ENCODE measurements at regions not wholly inside any gene's neighbourhood (a gene's known extent, or its start where the extent isn't known, plus 50 kb on each side); places are given as distances from the start of the nearest gene placed in this dataset.

- H3K4me3 ChIP-seq, result no peak overlapping the region
- no peak for DNase-seq (ENCODE audit: low spot score)
- H3K27me3 ChIP-seq, result no peaks in the 10 kb centered on the region
- Mint-ChIP-seq H3K9me3 (no peaks in the 10 kb centered on the region), H3K4me3 (no peak overlapping the region), H3K27me3 (ENCODE audit: insufficient read depth, low read depth) (no peaks in the 10 kb centered on the region), H3K36me3 (no peaks in the 10 kb centered on the region), H3K27ac (no peak overlapping the region), H3K4me1 (no peaks in the 10 kb centered on the region)
- no peaks in the 10 kb centered on the region for H3K36me3 ChIP-seq
- H3K4me1 ChIP-seq, result no peaks in the 10 kb centered on the region
- H3F3A ChIP-seq (ENCODE audit: low read depth), result no peaks in the 10 kb centered on the region
- TF ChIP-seq CTCF (IDR thresholded peaks at IDR 0.05) (no peak), EZH2 (IDR thresholded peaks at IDR 0.05) (no peak), EZH2phosphoT487 (IDR thresholded peaks at IDR 0.05) (no peak)
- no peak overlapping the region for H3K9ac ChIP-seq
- no peaks in the 10 kb centered on the region for H3K9me3 ChIP-seq (ENCODE audit: low read depth)
- no peak overlapping the region for H2AFZ ChIP-seq (replicated peaks)
- H4K20me1 ChIP-seq (ENCODE audit: low read depth), result no peaks in the 10 kb centered on the region
- no peaks in the 10 kb centered on the region for H3K79me2 ChIP-seq (ENCODE audit: low read depth)
- no peak overlapping the region for H3K27ac ChIP-seq
- no peak overlapping the region for H3K4me2 ChIP-seq
Observed at GRCh38 chr9:106149956-106150355, 455.6 kb downstream of the TMEM38B start.

- Mint-ChIP-seq H3K4me3 (no peak overlapping the region), H3K27ac (no peak overlapping the region), H3K27me3 (ENCODE audit: insufficient read depth, low read depth) (no peaks in the 10 kb centered on the region), H3K9me3 (no peaks in the 10 kb centered on the region), H3K4me1 (no peaks in the 10 kb centered on the region), H3K36me3 (no peaks in the 10 kb centered on the region)
- no peak overlapping the region for H2AFZ ChIP-seq (replicated peaks)
- no peak for DNase-seq (ENCODE audit: low spot score)
- H3K9me3 ChIP-seq (ENCODE audit: low read depth), result no peaks in the 10 kb centered on the region
- no peaks in the 10 kb centered on the region for H3K36me3 ChIP-seq
- no peak overlapping the region for H3K4me2 ChIP-seq
- H3K9ac ChIP-seq, result no peak overlapping the region
- H3K4me1 ChIP-seq, result no peaks in the 10 kb centered on the region
- no peaks in the 10 kb centered on the region for H3K27me3 ChIP-seq
- H4K20me1 ChIP-seq (ENCODE audit: low read depth), result no peaks in the 10 kb centered on the region
- no peak overlapping the region for H3K4me3 ChIP-seq
- no peak overlapping the region for H3K27ac ChIP-seq
- TF ChIP-seq EZH2phosphoT487 (IDR thresholded peaks at IDR 0.05), result no peak
- TF ChIP-seq EZH2 (IDR thresholded peaks at IDR 0.05), result no peak
- no peak for TF ChIP-seq CTCF (IDR thresholded peaks at IDR 0.05)
- no peaks in the 10 kb centered on the region for H3F3A ChIP-seq (ENCODE audit: low read depth)
- H3K79me2 ChIP-seq (ENCODE audit: low read depth), result no peaks in the 10 kb centered on the region
Observed at GRCh38 chr9:106156465-106156864, 462.1 kb downstream of the TMEM38B start.

GRCh38 chr9:106172265-106172664 lies 477.9 kb downstream of the TMEM38B start:
- TF ChIP-seq EZH2phosphoT487 (IDR thresholded peaks at IDR 0.05) (no peak), EZH2 (IDR thresholded peaks at IDR 0.05) (no peak), CTCF (IDR thresholded peaks at IDR 0.05) (no peak)
- DNase-seq (ENCODE audit: low spot score), result no peak
- Histone ChIP-seq H3K4me3 (no peak overlapping the region), H2AFZ (replicated peaks) (no peak overlapping the region), H3K36me3 (no peaks in the 10 kb centered on the region), H3K4me1 (no peaks in the 10 kb centered on the region), H3K27ac (no peak overlapping the region), H3K4me2 (no peak overlapping the region), H3K79me2 (ENCODE audit: low read depth) (no peaks in the 10 kb centered on the region), H4K20me1 (ENCODE audit: low read depth) (no peaks in the 10 kb centered on the region), H3K27me3 (no peaks in the 10 kb centered on the region), H3K9me3 (ENCODE audit: low read depth) (no peaks in the 10 kb centered on the region), H3K9ac (no peak overlapping the region), H3F3A (ENCODE audit: low read depth) (no peaks in the 10 kb centered on the region)
- H3K27ac Mint-ChIP-seq, result no peak overlapping the region
- no peaks in the 10 kb centered on the region for H3K9me3 Mint-ChIP-seq
- H3K27me3 Mint-ChIP-seq (ENCODE audit: insufficient read depth, low read depth), result no peaks in the 10 kb centered on the region
- no peaks in the 10 kb centered on the region for H3K4me1 Mint-ChIP-seq
- no peak overlapping the region for H3K4me3 Mint-ChIP-seq
- H3K36me3 Mint-ChIP-seq, result no peaks in the 10 kb centered on the region

- Histone ChIP-seq H4K20me1 (ENCODE audit: low read depth) (no peaks in the 10 kb centered on the region), H3K9ac (no peak overlapping the region), H3K4me2 (no peak overlapping the region), H3K9me3 (ENCODE audit: low read depth) (no peaks in the 10 kb centered on the region), H3K79me2 (ENCODE audit: low read depth) (no peaks in the 10 kb centered on the region), H3K4me3 (no peak overlapping the region), H3K4me1 (no peaks in the 10 kb centered on the region), H3K27ac (no peak overlapping the region), H3F3A (ENCODE audit: low read depth) (no peaks in the 10 kb centered on the region), H3K36me3 (no peaks in the 10 kb centered on the region), H3K27me3 (no peaks in the 10 kb centered on the region), H2AFZ (replicated peaks) (no peak overlapping the region)
- no peaks in the 10 kb centered on the region for H3K9me3 Mint-ChIP-seq
- H3K4me3 Mint-ChIP-seq, result no peak overlapping the region
- H3K36me3 Mint-ChIP-seq, result no peaks in the 10 kb centered on the region
- no peak overlapping the region for H3K27ac Mint-ChIP-seq
- DNase-seq (ENCODE audit: low spot score), result no peak
- no peaks in the 10 kb centered on the region for H3K4me1 Mint-ChIP-seq
- TF ChIP-seq EZH2phosphoT487 (IDR thresholded peaks at IDR 0.05) (no peak), EZH2 (IDR thresholded peaks at IDR 0.05) (no peak), CTCF (IDR thresholded peaks at IDR 0.05) (no peak)
- no peaks in the 10 kb centered on the region for H3K27me3 Mint-ChIP-seq (ENCODE audit: insufficient read depth, low read depth)
Observed at GRCh38 chr9:106174346-106174745, 480.0 kb downstream of the TMEM38B start.

All from neural progenitor cell (in vitro differentiated cells).